ENCODE measurements at regions not wholly inside any gene's neighbourhood (a gene's known extent, or its start where the extent isn't known, plus 50 kb on each side); places are given as distances from the start of the nearest gene placed in this dataset.

DNA sequence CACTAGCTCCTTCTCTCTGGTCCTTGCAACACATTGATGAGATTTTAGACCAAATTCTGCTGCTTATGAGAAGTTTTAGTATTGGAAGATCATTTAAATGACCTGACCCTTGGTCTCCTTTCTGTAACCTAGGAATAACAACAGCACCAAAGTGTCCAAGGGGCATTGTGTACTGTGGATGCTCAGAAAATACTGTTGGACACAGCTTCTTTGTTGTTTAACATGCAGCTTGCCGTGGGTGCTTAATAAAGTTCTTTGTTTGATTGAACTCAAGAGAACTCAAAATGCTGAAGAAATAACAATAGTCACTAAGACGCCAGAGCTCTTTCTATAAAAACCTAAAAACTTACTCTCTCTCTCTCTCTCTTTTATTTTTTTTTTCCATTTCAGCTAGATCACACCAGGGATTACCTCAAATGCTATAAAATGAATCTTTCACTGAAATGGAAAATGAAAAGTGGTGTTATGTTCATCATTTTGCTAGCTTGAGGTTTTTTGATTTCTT is 548.9 kb upstream of the CDH8 start:
- Histone ChIP-seq H3K27ac (ENCODE audit: low read depth, low read length) (no peak overlapping the region), H3K36me3 (ENCODE audit: insufficient read depth, low read length) (no peaks in the 10 kb centered on the region), H3K9me3 (ENCODE audit: control insufficient read depth in 1 of 2, low read length in 2 of 2) (no peaks in the 10 kb centered on the region), H3K27me3 (ENCODE audit: insufficient read depth, low read length) (no peaks in the 10 kb centered on the region), H3K4me1 (ENCODE audit: insufficient read depth, low read length) (no peaks in the 10 kb centered on the region), H3K4me3 (ENCODE audit: low read length in 2 of 2) (no peak overlapping the region)
- intact Hi-C loops (cut with micrococcal nuclease), result no loop called here
- Mint-ChIP-seq H3K36me3 (no peaks in the 10 kb centered on the region), H3K27ac (no peak overlapping the region), H3K4me3 (no peak overlapping the region), H3K4me1 (no peaks in the 10 kb centered on the region), H3K9me3 (peaks cover 5 to 51% (median 24%) of the 10 kb centered on the region in 8 donors), H3K27me3 (no peaks in the 10 kb centered on the region)
- ChIA-PET CTCF (ENCODE audit: partially characterized antibody) (interaction anchor here (1.6 kb wide), 1 partner anchor 10 kb away, joined by 3 read pairs; no protein-coding TSS in a partner anchor), POLR2A (ENCODE audit: partially characterized antibody) (no interaction called here)
- no peak for DNase-seq

DNA sequence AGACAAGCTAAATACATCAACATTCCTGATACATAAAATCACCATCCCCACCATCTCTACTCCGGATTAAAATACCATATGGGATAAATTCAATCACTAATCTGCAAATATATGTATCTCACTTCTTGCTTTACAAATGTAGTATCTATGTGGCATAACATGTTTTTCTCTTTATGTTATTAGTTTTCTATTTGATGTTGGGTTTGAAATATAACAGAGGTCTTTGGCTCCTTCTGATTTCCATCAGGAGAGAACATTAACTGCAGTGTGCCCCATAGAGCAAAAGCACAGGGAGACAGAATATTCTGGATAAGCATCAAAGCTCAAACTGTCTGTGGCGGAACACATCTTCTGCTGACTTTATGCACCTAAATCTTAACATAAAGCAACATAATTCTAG is 547.2 kb upstream of the CDH8 start:
- intact Hi-C loops (cut with micrococcal nuclease), result no loop called here
- Histone ChIP-seq H3K27me3 (ENCODE audit: insufficient read depth, low read length) (no peaks in the 10 kb centered on the region), H3K27ac (ENCODE audit: low read depth, low read length) (no peak overlapping the region), H3K9me3 (ENCODE audit: control insufficient read depth in 1 of 2, low read length in 2 of 2) (no peaks in the 10 kb centered on the region), H3K36me3 (ENCODE audit: insufficient read depth, low read length) (no peaks in the 10 kb centered on the region), H3K4me3 (ENCODE audit: low read length in 2 of 2) (no peak overlapping the region), H3K4me1 (ENCODE audit: insufficient read depth, low read length) (no peaks in the 10 kb centered on the region)
- H3K27ac Mint-ChIP-seq, result no peak overlapping the region
- ChIA-PET CTCF (ENCODE audit: partially characterized antibody) (interaction anchor here (1.6 kb wide), 1 partner anchor 8 kb away, joined by 3 read pairs; no protein-coding TSS in a partner anchor), POLR2A (ENCODE audit: partially characterized antibody) (no interaction called here)
- no peaks in the 10 kb centered on the region for H3K4me1 Mint-ChIP-seq
- H3K4me3 Mint-ChIP-seq, result no peak overlapping the region
- H3K9me3 Mint-ChIP-seq, result peaks cover 4 to 54% (median 25%) of the 10 kb centered on the region in 8 donors
- H3K27me3 Mint-ChIP-seq, result no peaks in the 10 kb centered on the region
- H3K36me3 Mint-ChIP-seq, result no peaks in the 10 kb centered on the region
- no peak for DNase-seq

DNA sequence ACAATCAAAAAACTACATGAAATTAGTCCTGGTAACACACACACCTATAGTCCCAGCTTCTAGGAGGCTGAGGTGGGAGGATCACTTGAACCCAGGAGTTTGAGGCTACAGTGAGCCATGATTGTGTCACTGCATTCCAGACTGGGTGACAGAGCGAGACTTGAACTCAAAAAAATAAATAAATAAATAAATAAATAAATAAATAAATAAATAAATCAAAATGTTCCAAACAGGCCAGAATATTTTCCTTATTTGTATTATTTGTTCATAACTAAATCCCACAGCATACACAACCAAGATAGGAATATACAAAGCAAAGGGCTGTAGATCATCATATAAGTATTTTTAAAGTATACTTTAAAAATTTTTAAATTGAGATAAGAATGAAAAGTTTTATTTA is 537.2 kb upstream of the CDH8 start:
- ChIA-PET CTCF (ENCODE audit: partially characterized antibody) (no interaction called here), POLR2A (ENCODE audit: partially characterized antibody) (no interaction called here)
- Mint-ChIP-seq H3K4me1 (no peaks in the 10 kb centered on the region), H3K27ac (no peak overlapping the region), H3K27me3 (no peaks in the 10 kb centered on the region), H3K9me3 (peaks cover 4 to 44% (median 30%) of the 10 kb centered on the region in 8 donors), H3K36me3 (no peaks in the 10 kb centered on the region), H3K4me3 (no peak overlapping the region)
- intact Hi-C loops (cut with micrococcal nuclease), result no loop called here
- DNase-seq, result no peak
- H3K9me3 ChIP-seq (ENCODE audit: control insufficient read depth in 1 of 2, low read length in 2 of 2), result peaks cover 0 to 16% of the 10 kb centered on the region in 2 donors
- no peak overlapping the region for H3K4me3 ChIP-seq (ENCODE audit: low read length in 2 of 2)
- H3K27ac ChIP-seq (ENCODE audit: low read depth, low read length), result no peak overlapping the region
- no peaks in the 10 kb centered on the region for H3K27me3 ChIP-seq (ENCODE audit: insufficient read depth, low read length)
- no peaks in the 10 kb centered on the region for H3K4me1 ChIP-seq (ENCODE audit: insufficient read depth, low read length)
- no peaks in the 10 kb centered on the region for H3K36me3 ChIP-seq (ENCODE audit: insufficient read depth, low read length)

DNA sequence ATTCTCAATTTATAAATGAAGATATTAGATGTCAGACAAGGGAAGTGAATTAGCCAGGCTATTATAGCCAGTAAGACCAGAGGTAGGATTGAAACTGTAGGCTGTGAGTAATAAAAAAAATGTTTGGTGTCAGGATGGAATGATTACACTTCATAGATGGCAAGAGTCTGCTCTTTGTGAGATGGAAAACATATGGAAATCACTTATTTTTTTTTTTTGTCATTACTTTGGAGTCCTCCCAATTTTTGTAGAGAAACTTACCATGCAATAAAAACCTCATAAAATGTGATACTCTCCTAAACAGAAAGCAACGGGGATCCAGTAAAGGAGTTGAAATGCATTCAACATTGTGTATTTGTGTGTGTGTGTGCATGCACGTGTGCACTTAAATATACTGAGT is 532.7 kb upstream of the CDH8 start:
- H3K9me3 ChIP-seq (ENCODE audit: control insufficient read depth in 1 of 2, low read length in 2 of 2), result peaks cover 0 to 12% of the 10 kb centered on the region in 2 donors
- Mint-ChIP-seq H3K27me3 (no peaks in the 10 kb centered on the region), H3K4me3 (no peak overlapping the region), H3K4me1 (no peaks in the 10 kb centered on the region), H3K27ac (no peak overlapping the region), H3K9me3 (peaks cover 4 to 24% (median 15%) of the 10 kb centered on the region in 8 donors), H3K36me3 (no peaks in the 10 kb centered on the region)
- no peak overlapping the region for H3K4me3 ChIP-seq (ENCODE audit: low read length in 2 of 2)
- no peaks in the 10 kb centered on the region for H3K27me3 ChIP-seq (ENCODE audit: insufficient read depth, low read length)
- H3K27ac ChIP-seq (ENCODE audit: low read depth, low read length), result no peak overlapping the region
- intact Hi-C loops (cut with micrococcal nuclease), result no loop called here
- H3K36me3 ChIP-seq (ENCODE audit: insufficient read depth, low read length), result no peaks in the 10 kb centered on the region
- no peaks in the 10 kb centered on the region for H3K4me1 ChIP-seq (ENCODE audit: insufficient read depth, low read length)
- POLR2A ChIA-PET (ENCODE audit: partially characterized antibody), result no interaction called here
- DNase-seq, result no peak
- CTCF ChIA-PET (ENCODE audit: partially characterized antibody), result no interaction called here

DNA sequence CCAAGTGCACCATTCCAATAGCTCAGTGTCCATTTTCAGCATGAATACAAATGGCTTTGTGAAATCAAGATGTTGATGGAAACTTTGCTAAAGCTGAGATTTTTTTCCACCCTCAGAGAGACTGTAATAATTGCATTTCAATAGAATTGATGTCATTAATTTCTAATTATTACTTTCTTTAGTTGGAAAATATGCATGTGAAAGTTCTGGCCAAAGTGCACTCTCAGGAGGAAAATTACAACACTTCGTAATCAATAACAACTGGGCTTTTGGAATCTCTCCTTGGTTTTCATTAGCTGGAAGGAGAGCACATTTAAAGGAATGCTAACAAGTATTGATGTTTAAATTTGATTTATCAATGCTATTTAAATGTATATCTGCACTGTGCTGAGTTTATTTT is 529.5 kb upstream of the CDH8 start:
- H3K27ac Mint-ChIP-seq, result no peak overlapping the region
- H3K4me3 ChIP-seq (ENCODE audit: low read length in 2 of 2), result no peak overlapping the region
- H3K36me3 Mint-ChIP-seq, result no peaks in the 10 kb centered on the region
- intact Hi-C loops (cut with micrococcal nuclease), result no loop called here
- H3K9me3 ChIP-seq (ENCODE audit: control insufficient read depth in 1 of 2, low read length in 2 of 2), result peaks cover 0 to 13% of the 10 kb centered on the region in 2 donors
- ChIA-PET CTCF (ENCODE audit: partially characterized antibody) (no interaction called here), POLR2A (ENCODE audit: partially characterized antibody) (no interaction called here)
- H3K4me1 Mint-ChIP-seq, result no peaks in the 10 kb centered on the region
- H3K27ac ChIP-seq (ENCODE audit: low read depth, low read length), result no peak overlapping the region
- H3K36me3 ChIP-seq (ENCODE audit: insufficient read depth, low read length), result no peaks in the 10 kb centered on the region
- H3K4me1 ChIP-seq (ENCODE audit: insufficient read depth, low read length), result no peaks in the 10 kb centered on the region
- DNase-seq, result no peak
- H3K9me3 Mint-ChIP-seq, result peaks cover 4 to 31% (median 24%) of the 10 kb centered on the region in 8 donors
- no peaks in the 10 kb centered on the region for H3K27me3 Mint-ChIP-seq
- no peak overlapping the region for H3K4me3 Mint-ChIP-seq
- H3K27me3 ChIP-seq (ENCODE audit: insufficient read depth, low read length), result no peaks in the 10 kb centered on the region

DNA sequence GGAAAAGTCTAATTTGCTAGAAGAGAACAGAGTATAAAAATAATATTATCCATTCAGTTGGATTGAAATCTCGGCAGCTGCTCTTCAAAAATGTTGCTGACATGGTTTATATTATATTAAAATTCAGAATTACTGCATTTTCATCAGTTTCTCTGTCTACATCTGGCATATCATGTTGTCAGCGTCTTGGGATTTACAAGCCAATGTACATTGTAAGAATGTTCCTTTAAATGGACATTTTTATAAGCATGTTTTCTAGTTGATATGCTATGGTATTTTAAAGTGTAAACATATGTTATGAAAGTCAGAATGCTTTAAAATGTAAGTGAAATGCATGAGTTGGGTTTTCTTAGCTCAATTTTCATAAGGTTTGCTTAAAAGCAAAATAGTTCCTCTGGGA is 528.1 kb upstream of the CDH8 start:
- Mint-ChIP-seq H3K4me1 (no peaks in the 10 kb centered on the region), H3K4me3 (no peak overlapping the region), H3K27me3 (no peaks in the 10 kb centered on the region), H3K36me3 (no peaks in the 10 kb centered on the region), H3K9me3 (peaks cover 4 to 39% (median 24%) of the 10 kb centered on the region in 8 donors), H3K27ac (no peak overlapping the region)
- no peaks in the 10 kb centered on the region for H3K36me3 ChIP-seq (ENCODE audit: insufficient read depth, low read length)
- intact Hi-C loops (cut with micrococcal nuclease), result no loop called here
- ChIA-PET CTCF (ENCODE audit: partially characterized antibody) (interaction anchor here (0.5 kb wide), 1 partner anchor 121 kb away, joined by 4 read pairs; no protein-coding TSS in a partner anchor), POLR2A (ENCODE audit: partially characterized antibody) (no interaction called here)
- no peaks in the 10 kb centered on the region for H3K4me1 ChIP-seq (ENCODE audit: insufficient read depth, low read length)
- peaks cover 0 to 20% of the 10 kb centered on the region in 2 donors for H3K9me3 ChIP-seq (ENCODE audit: control insufficient read depth in 1 of 2, low read length in 2 of 2)
- DNase-seq, result no peak
- H3K27ac ChIP-seq (ENCODE audit: low read depth, low read length), result no peak overlapping the region
- H3K27me3 ChIP-seq (ENCODE audit: insufficient read depth, low read length), result no peaks in the 10 kb centered on the region
- H3K4me3 ChIP-seq (ENCODE audit: low read length in 2 of 2), result no peak overlapping the region

DNA sequence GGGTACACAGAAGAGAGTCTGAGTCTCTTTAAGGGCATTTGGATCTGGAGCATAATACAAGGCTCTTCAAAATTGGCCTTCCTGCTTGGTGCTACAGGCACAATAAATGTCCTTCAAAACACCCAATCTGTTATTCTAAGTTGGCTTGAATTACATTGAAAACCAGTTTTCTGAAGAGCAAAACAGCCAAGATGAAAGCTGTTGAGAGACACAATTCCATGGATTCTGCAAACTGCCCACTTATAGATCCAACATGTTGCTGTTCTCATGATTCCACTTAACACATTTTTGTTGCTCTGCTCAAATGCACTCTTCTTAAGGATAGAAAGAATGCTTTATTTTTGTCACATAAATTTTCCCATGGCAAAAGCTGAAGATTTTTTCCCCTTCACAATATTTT is 525.9 kb upstream of the CDH8 start:
- ChIA-PET POLR2A (ENCODE audit: partially characterized antibody) (no interaction called here), CTCF (ENCODE audit: partially characterized antibody) (no interaction called here)
- no peak for DNase-seq
- H3K27ac Mint-ChIP-seq, result no peak overlapping the region
- H3K4me1 Mint-ChIP-seq, result no peaks in the 10 kb centered on the region
- Histone ChIP-seq H3K9me3 (ENCODE audit: control insufficient read depth in 1 of 2, low read length in 2 of 2) (peaks cover 0 to 16% of the 10 kb centered on the region in 2 donors), H3K36me3 (ENCODE audit: insufficient read depth, low read length) (no peaks in the 10 kb centered on the region), H3K4me3 (ENCODE audit: low read length in 2 of 2) (no peak overlapping the region), H3K27me3 (ENCODE audit: insufficient read depth, low read length) (no peaks in the 10 kb centered on the region), H3K27ac (ENCODE audit: low read depth, low read length) (no peak overlapping the region), H3K4me1 (ENCODE audit: insufficient read depth, low read length) (no peaks in the 10 kb centered on the region)
- no peaks in the 10 kb centered on the region for H3K27me3 Mint-ChIP-seq
- H3K36me3 Mint-ChIP-seq, result no peaks in the 10 kb centered on the region
- intact Hi-C loops (cut with micrococcal nuclease), result no loop called here
- H3K4me3 Mint-ChIP-seq, result no peak overlapping the region
- peaks cover 0 to 46% (median 29%) of the 10 kb centered on the region in 8 donors for H3K9me3 Mint-ChIP-seq

DNA sequence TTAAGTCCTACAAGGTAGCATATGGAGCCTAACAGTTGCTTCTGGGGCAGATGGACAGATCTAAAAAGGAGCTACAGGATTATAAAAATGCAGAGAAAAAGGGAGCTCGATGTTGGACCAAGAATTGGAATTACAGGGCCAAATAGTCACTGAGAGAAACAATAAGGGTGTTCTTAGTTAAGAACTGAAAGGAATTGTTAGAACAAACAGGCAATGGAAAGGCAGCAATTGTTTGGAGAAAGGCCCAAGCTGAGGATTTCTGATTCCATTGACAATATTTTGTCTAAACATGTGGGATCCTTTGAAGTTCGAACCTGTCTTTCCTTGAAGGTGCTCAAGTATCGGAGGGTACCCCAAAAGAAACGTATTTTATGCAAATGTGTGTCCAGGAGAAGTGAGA is 513.6 kb upstream of the CDH8 start:
- DNase-seq, result no peak
- H3K4me1 ChIP-seq (ENCODE audit: insufficient read depth, low read length), result no peaks in the 10 kb centered on the region
- no peaks in the 10 kb centered on the region for H3K27me3 ChIP-seq (ENCODE audit: insufficient read depth, low read length)
- Mint-ChIP-seq H3K27me3 (no peaks in the 10 kb centered on the region), H3K4me3 (no peak overlapping the region), H3K9me3 (peaks cover 3 to 53% (median 29%) of the 10 kb centered on the region in 8 donors), H3K27ac (no peak overlapping the region), H3K4me1 (no peaks in the 10 kb centered on the region), H3K36me3 (peaks cover 0 to 2% of the 10 kb centered on the region in 2 donors)
- H3K4me3 ChIP-seq (ENCODE audit: low read length in 2 of 2), result no peak overlapping the region
- intact Hi-C loops (cut with micrococcal nuclease), result no loop called here
- CTCF ChIA-PET (ENCODE audit: partially characterized antibody), result no interaction called here
- POLR2A ChIA-PET (ENCODE audit: partially characterized antibody), result no interaction called here
- no peaks in the 10 kb centered on the region for H3K36me3 ChIP-seq (ENCODE audit: insufficient read depth, low read length)
- H3K9me3 ChIP-seq (ENCODE audit: control insufficient read depth in 1 of 2, low read length in 2 of 2), result no peaks in the 10 kb centered on the region
- H3K27ac ChIP-seq (ENCODE audit: low read depth, low read length), result no peak overlapping the region
